GM12878 (cell line): ENCODE measurements at regions not wholly inside any gene's neighbourhood (a gene's known extent, or its start where the extent isn't known, plus 50 kb on each side); places are given as distances from the start of the nearest gene placed in this dataset.

ENCODE experiments used
- ATAC-seq: fragments of 200-7000 bp; cut with Tn5 transposase; 3 replicates; pipeline ENCODE4 v1.9.1; 2020; ENCODE audit warnings: mild to moderate bottlenecking, moderate library complexity
- BruUV-seq: library from RNA; stranded (reverse); fragments of 400-500 nt; replicated peaks from 2 replicates; lab custom pipeline; 2021; lab: Mats Ljungman, UMichigan
- CTCF ChIA-PET: fragments of 300-600 bp; sonication (Branson Sonifier 250); formaldehyde crosslinking; extraction: SDS; loops from one replicate; lab custom pipeline; 2021; ENCODE audit warnings: inconsistent platforms; lab: Yijun Ruan, JAX
- POLR2A ChIA-PET: fragments of 350-600 bp; formaldehyde crosslinking; extraction: SDS; loops from one replicate; lab custom pipeline; 2021; ENCODE audit warnings: inconsistent platforms; lab: Charles Lee
- RAD21 ChIA-PET: fragments of 300-600 bp; sonication (Branson Sonifier 250); formaldehyde crosslinking; loops from one replicate; lab custom pipeline; 2023; ENCODE audit warnings: antibody characterized with exemption; ENCODE audit not compliant: unreplicated experiment; lab: Charles Lee
- SMC1A ChIA-PET: fragments of 300-600 bp; sonication (Branson Sonifier 250); formaldehyde crosslinking; loops from one replicate; lab custom pipeline; 2023; ENCODE audit not compliant: unreplicated experiment, uncharacterized antibody; lab: Charles Lee
- DNase-seq: peaks from one replicate; pipeline ENCODE4 v3.0.0-alpha.2; 2011; ENCODE audit warnings: low read depth, low spot score
- FAIRE-seq: peaks from 3 replicates; lab custom pipeline; 2011; peaks lifted over from hg19 to GRCh38; lab: Jason Lieb, UNC
- H2AFZ ChIP-seq: 2 replicates; pipeline ENCODE4 v1.6.0; 2011; ENCODE audit warnings: low read depth, low read length, control low read depth; ENCODE audit not compliant: control insufficient read depth
- H3K27ac ChIP-seq: 2 replicates; pipeline ENCODE4 v1.5.1; 2011; ENCODE audit warnings: control low read depth; ENCODE audit not compliant: control insufficient read depth, insufficient read depth
- H3K27me3 ChIP-seq, 2 experiments: replicated peaks in 1 of 2; 2 replicates each; pipeline versions ENCODE4 v1.6.0 to v1.6.1; 2011; ENCODE audit warnings: low read length in 1 of 2; ENCODE audit not compliant: control insufficient read depth in 2 of 2, insufficient read depth in 2 of 2
- H3K36me3 ChIP-seq, 2 experiments: 2 replicates each; pipeline ENCODE4 v1.5.1; 2011; ENCODE audit warnings: low read length in 1 of 2; ENCODE audit not compliant: control insufficient read depth in 2 of 2, insufficient read depth in 2 of 2
- H3K4me1 ChIP-seq: 2 replicates; pipeline ENCODE4 v1.6.1; 2011; ENCODE audit warnings: mild to moderate bottlenecking, low read length, moderate library complexity, mixed read lengths; ENCODE audit not compliant: control insufficient read depth, insufficient read depth
- H3K4me2 ChIP-seq: 2 replicates; pipeline ENCODE4 v1.6.0; 2011; ENCODE audit warnings: control low read depth; ENCODE audit not compliant: control insufficient read depth, insufficient read depth
- H3K4me3 ChIP-seq: fragments of 200-600 bp; sonication (generic); 2 replicates; pipeline ENCODE4 v1.5.1; 2016
- H3K79me2 ChIP-seq: 2 replicates; pipeline ENCODE4 v1.6.0; 2011; ENCODE audit warnings: low read length; ENCODE audit not compliant: control insufficient read depth, insufficient read depth
- H3K9ac ChIP-seq: 2 replicates; pipeline ENCODE4 v1.8.0; 2011; ENCODE audit warnings: low read length, control low read depth, mixed read lengths; ENCODE audit not compliant: control insufficient read depth, insufficient read depth
- H3K9me3 ChIP-seq: replicated peaks from 3 replicates; pipeline ENCODE4 v1.5.1; 2011; ENCODE audit warnings: mild to moderate bottlenecking, low read length; ENCODE audit not compliant: control insufficient read depth, insufficient read depth
- H4K20me1 ChIP-seq: 2 replicates; pipeline ENCODE4 v1.6.0; 2011; ENCODE audit not compliant: control insufficient read depth, insufficient read depth
- IRF4 ChIP-seq: IDR thresholded peaks from 2 replicates; pipeline ENCODE4 v1.6.1; 2011; ENCODE audit warnings: low read depth, low read length
- IRF5 ChIP-seq: fragments of 450-650 bp; IDR thresholded peaks from 2 replicates; pipeline ENCODE4 v1.6.1; 2017; ENCODE audit warnings: borderline replicate concordance
- MXI1 ChIP-seq: fragments of 150-350 bp; IDR thresholded peaks from 2 replicates; pipeline ENCODE4 v1.6.1; 2011; ENCODE audit warnings: low read depth, mild to moderate bottlenecking, inconsistent platforms, low read length, improper control_type of control experiment
- MYC ChIP-seq: IDR thresholded peaks from 2 replicates; pipeline ENCODE4 v1.6.1; 2011; ENCODE audit warnings: mild to moderate bottlenecking, low read length, moderate library complexity, inconsistent platforms; ENCODE audit not compliant: insufficient read depth, insufficient replicate concordance, insufficient read length, severe bottlenecking
- NR2C2 ChIP-seq: IDR thresholded peaks from 2 replicates; pipeline ENCODE4 v1.6.1; 2011; ENCODE audit warnings: borderline replicate concordance, low read depth; ENCODE audit not compliant: control insufficient read depth, insufficient read length
- PRDM15 ChIP-seq: fragments of 450-650 bp; formaldehyde crosslinking; IDR thresholded peaks from 2 replicates; pipeline ENCODE4 v1.4.0; 2020; ENCODE audit warnings: mild to moderate bottlenecking, moderate library complexity
- REST ChIP-seq: IDR thresholded peaks from 2 replicates; pipeline ENCODE4 v1.6.1; 2012; ENCODE audit warnings: mild to moderate bottlenecking, low read depth, low read length
- SIN3A ChIP-seq: IDR thresholded peaks from 2 replicates; pipeline ENCODE4 v1.6.1; 2012; ENCODE audit warnings: low read depth, low read length, improper control_type of control experiment
- SREBF1 ChIP-seq: IDR thresholded peaks from 2 replicates; pipeline ENCODE4 v1.6.1; 2012; ENCODE audit warnings: mild to moderate bottlenecking, low read length
- YBX1 ChIP-seq: fragments of 450-650 bp; IDR thresholded peaks from 2 replicates; pipeline ENCODE4 v1.6.1; 2016; ENCODE audit warnings: antibody characterized with exemption
- ZNF687 ChIP-seq: fragments of 450-650 bp; IDR thresholded peaks from 2 replicates; pipeline ENCODE4 v1.6.1; 2017; ENCODE audit warnings: mild to moderate bottlenecking, moderate library complexity
- WGBS: methylation state at CpG from one replicate; pipeline ENCODE4 v1.1.6; 2016; ENCODE audit warnings: low lambda C conversion rate; ENCODE audit not compliant: insufficient replicate concordance, insufficient coverage; ENCODE audit errors: missing lambda C conversion rate; 5-methylcytosine and 5-hydroxymethylcytosine counted together
- in situ Hi-C: fragments of 300-500 bp; cut with MboI; formaldehyde crosslinking; loops from 9 replicates; pipeline ENCODE4 v1.14.3; 2018; ENCODE audit warnings: mixed read lengths
- intact Hi-C: fragments of 100-400 bp; cut with micrococcal nuclease; formaldehyde crosslinking; loops from one replicate; pipeline ENCODE4 v1.14.2; 2022; ENCODE audit not compliant: unreplicated experiment

GRCh38 chr12:61676520-61676919 is 583.7 kb upstream of the USP15 start (continued):
- TF ChIP-seq REST: no peak
- TF ChIP-seq NR2C2: no peak

GRCh38 chr12:61687407-61687806 is 572.8 kb upstream of the USP15 start:
- SMC1A ChIA-PET: no interaction called here
- DNase-seq: no peak
- CTCF ChIA-PET: no interaction called here
- no peaks in the 10 kb centered on the region for H3K79me2 ChIP-seq
- H3K4me2 ChIP-seq: no peak overlapping the region
- no peak for FAIRE-seq
- POLR2A ChIA-PET: no interaction called here
- no peak overlapping the region for H3K9ac ChIP-seq
- no peak overlapping the region for H3K27ac ChIP-seq
- no peaks in the 10 kb centered on the region for H4K20me1 ChIP-seq
- BruUV-seq: no TSS peak
- in situ Hi-C loops (no loop called here), intact Hi-C loops (no loop called here)
- H2AFZ ChIP-seq: no peak overlapping the region
- H3K36me3 ChIP-seq: no peaks in the 10 kb centered on the region
- 51% methylated on average over 5 of the region's 5 CpGs for WGBS
- no peaks in the 10 kb centered on the region for H3K9me3 ChIP-seq
- H3K4me3 ChIP-seq: no peak overlapping the region
- RAD21 ChIA-PET: no interaction called here
- no peaks in the 10 kb centered on the region for H3K27me3 ChIP-seq
- H3K4me1 ChIP-seq: no peaks in the 10 kb centered on the region
- no peak for ATAC-seq
- TF ChIP-seq IRF4 (no peak), SREBF1 (no peak), MXI1 (no peak), SIN3A (no peak), YBX1 (no peak), PRDM15 (no peak), IRF5 (no peak), MYC (no peak), ZNF687 (no peak)
